Adrenal gland (tissue), 9 donors: ENCODE measurements at regions not wholly inside any gene's neighbourhood (a gene's known extent, or its start where the extent isn't known, plus 50 kb on each side); places are given as distances from the start of the nearest gene placed in this dataset.

Experiments
- DNase-seq, 7 donors: peaks; one replicate each; pipeline ENCODE4 v3.0.0-alpha.2; 2019 to 2020
- H3K27ac ChIP-seq, 5 donors: fragments of 200-600 bp; sonication (generic) in 4 of 5; 1 replicate in 3 of 5; 2 replicates in 2 of 5; pipeline versions ENCODE4 v1.5.1 to v1.8.0; 2016 to 2020; ENCODE audit warnings: mild to moderate bottlenecking in 1 of 5
- H3K27me3 ChIP-seq: fragments of 200-600 bp; 2 replicates; pipeline ENCODE4 v1.8.0; 2021
- H3K36me3 ChIP-seq, 2 donors: fragments of 200-600 bp; replicated peaks in 1 of 2; 1 replicate in 1 of 2; 2 replicates in 1 of 2; pipeline versions ENCODE4 v1.5.1 to v1.8.0; 2018 to 2022
- H3K4me1 ChIP-seq, 2 donors: fragments of 200-600 bp; replicated peaks in 1 of 2; 1 replicate in 1 of 2; 2 replicates in 1 of 2; pipeline versions ENCODE4 v1.5.1 to v1.8.0; 2018 to 2021
- H3K4me3 ChIP-seq, 4 donors: fragments of 200-600 bp; sonication (generic) in 3 of 4; one replicate each; pipeline ENCODE4 v1.5.1; 2016 to 2018
- H3K9me3 ChIP-seq, 3 donors: fragments of 200-600 bp; sonication (generic) in 1 of 3; replicated peaks in 1 of 3; 1 replicate in 2 of 3; 2 replicates in 1 of 3; pipeline versions ENCODE4 v1.5.1 to v1.8.0; 2016 to 2021
- CTCF ChIP-seq, 6 experiments: fragments of 450-650 bp in 4 of 6; fragments of 200-600 bp in 2 of 6; sonication (generic) in 1 of 6; IDR thresholded peaks; 1 replicate in 5 of 6; 2 replicates in 1 of 6; pipeline versions ENCODE4 v1.5.1 to v1.8.0; 2016 to 2021; ENCODE audit warnings: antibody characterized with exemption in 6 of 6, mild to moderate bottlenecking in 2 of 6, moderate library complexity in 1 of 6
- POLR2A ChIP-seq, 2 donors: fragments of 450-650 bp; IDR thresholded peaks; one replicate each; pipeline ENCODE4 v1.6.1; 2017; ENCODE audit warnings: antibody characterized with exemption in 2 of 2, mild to moderate bottlenecking in 2 of 2, moderate library complexity in 1 of 2
- WGBS, 4 donors: extraction: QIAGEN DNeasy Blood & Tissue Kit in 2 of 4; methylation state at CpG; one replicate each; pipeline versions ENCODE4 v1.1.5 to v1.1.7; 2013 to 2017; 5-methylcytosine and 5-hydroxymethylcytosine counted together
- intact Hi-C, 2 donors: fragments of 100-400 bp; cut with DNase I; formaldehyde crosslinking; loops; one replicate each; pipeline versions ENCODE4 v1.14.1 to v1.15.0; 2022 to 2023
- donor health status: healthy with polysubstance abuse.
- donor health status: Bipolar disorder and iron deficiency.
- donor health status: DM: yes; HTN: yes; CAD: no.
- donor health status: DM: no; HTN: no; CAD: no.
- donor health status: DM: no; HTN: no; CAD: no.

- WGBS, 4 donors = 72 to 85% (median 78%) methylated on average over 3 to 4 of the region's 4 CpGs
- Histone ChIP-seq H3K27me3 (no peaks in the 10 kb centered on the region), H3K4me3 (no peak overlapping the region)
These were observed 424.0 kb downstream of the SH3GL2 start for GRCh38 chr9:18002718-18003438.

GRCh38 chr9:18006591-18006990, 427.7 kb downstream of the SH3GL2 start:
- no peak for TF ChIP-seq CTCF (IDR thresholded peaks at IDR 0.05)
- no peak for TF ChIP-seq POLR2A (IDR thresholded peaks at IDR 0.05)
- 70 to 81% (median 75%) methylated on average over 4 of the region's 4 CpGs for WGBS, 4 donors

More at GRCh38 chr9:18002718-18003438, 424.0 kb downstream of the SH3GL2 start:
- Histone ChIP-seq H3K36me3 (no peaks in the 10 kb centered on the region), H3K27ac (no peak overlapping the region), H3K9me3 (no peaks in the 10 kb centered on the region), H3K4me1 (no peaks in the 10 kb centered on the region)
- intact Hi-C loops = no loop called here
- no peak for DNase-seq
- no peak for TF ChIP-seq CTCF (IDR thresholded peaks at IDR 0.05)
- TF ChIP-seq POLR2A (IDR thresholded peaks at IDR 0.05) = no peak

GRCh38 chr9:18007621-18008020, 428.8 kb downstream of the SH3GL2 start:
- no peak for DNase-seq
- TF ChIP-seq POLR2A (IDR thresholded peaks at IDR 0.05) (no peak), CTCF (IDR thresholded peaks at IDR 0.05) (no peak)
- H3K27ac ChIP-seq = no peak overlapping the region
- intact Hi-C loops = no loop called here
- H3K4me3 ChIP-seq = no peak overlapping the region
- no peaks in the 10 kb centered on the region for H3K4me1 ChIP-seq
- H3K36me3 ChIP-seq = no peaks in the 10 kb centered on the region
- no peaks in the 10 kb centered on the region for H3K27me3 ChIP-seq
- no peaks in the 10 kb centered on the region for H3K9me3 ChIP-seq

More at GRCh38 chr9:18006591-18006990, 427.7 kb downstream of the SH3GL2 start:
- no peak overlapping the region for H3K4me3 ChIP-seq
- H3K9me3 ChIP-seq = no peaks in the 10 kb centered on the region
- no peak overlapping the region for H3K27ac ChIP-seq
- no peaks in the 10 kb centered on the region for H3K27me3 ChIP-seq
- H3K36me3 ChIP-seq = no peaks in the 10 kb centered on the region
- DNase-seq = no peak
- intact Hi-C loops = no loop called here
- no peaks in the 10 kb centered on the region for H3K4me1 ChIP-seq

GRCh38 chr9:18009902-18010301, 431.0 kb downstream of the SH3GL2 start:
- no peak overlapping the region for H3K27ac ChIP-seq
- intact Hi-C loops = no loop called here
- no peaks in the 10 kb centered on the region for H3K9me3 ChIP-seq
- TF ChIP-seq CTCF (IDR thresholded peaks at IDR 0.05) (no peak), POLR2A (IDR thresholded peaks at IDR 0.05) (no peak)
- H3K4me1 ChIP-seq = no peaks in the 10 kb centered on the region
- no peak for DNase-seq
- H3K36me3 ChIP-seq = no peaks in the 10 kb centered on the region
- WGBS, 4 donors = 64 to 72% (median 69%) methylated on average over 3 of the region's 3 CpGs
- no peaks in the 10 kb centered on the region for H3K27me3 ChIP-seq
- no peak overlapping the region for H3K4me3 ChIP-seq
